Fibroblast of mammary gland (primary cell): ENCODE measurements at regions not wholly inside any gene's neighbourhood (a gene's known extent, or its start where the extent isn't known, plus 50 kb on each side); places are given as distances from the start of the nearest gene placed in this dataset.

Experiments
- DNase-seq: peaks from one replicate; pipeline ENCODE4 v3.0.0-alpha.2; 2010; ENCODE audit warnings: low read depth
- H3K4me3 ChIP-seq: 2 replicates; pipeline ENCODE4 v1.5.1; 2011; ENCODE audit warnings: low read depth, mild to moderate bottlenecking, low read length, moderate library complexity; ENCODE audit not compliant: control insufficient read depth
- TF ChIP-seq, protein P1 (sequence below): conservative IDR thresholded peaks from 2 replicates; pipeline ENCODE4 v1.5.1; 2011; ENCODE audit warnings: low read depth, low read length, inconsistent platforms; ENCODE audit not compliant: control insufficient read depth, insufficient read depth

DNA sequence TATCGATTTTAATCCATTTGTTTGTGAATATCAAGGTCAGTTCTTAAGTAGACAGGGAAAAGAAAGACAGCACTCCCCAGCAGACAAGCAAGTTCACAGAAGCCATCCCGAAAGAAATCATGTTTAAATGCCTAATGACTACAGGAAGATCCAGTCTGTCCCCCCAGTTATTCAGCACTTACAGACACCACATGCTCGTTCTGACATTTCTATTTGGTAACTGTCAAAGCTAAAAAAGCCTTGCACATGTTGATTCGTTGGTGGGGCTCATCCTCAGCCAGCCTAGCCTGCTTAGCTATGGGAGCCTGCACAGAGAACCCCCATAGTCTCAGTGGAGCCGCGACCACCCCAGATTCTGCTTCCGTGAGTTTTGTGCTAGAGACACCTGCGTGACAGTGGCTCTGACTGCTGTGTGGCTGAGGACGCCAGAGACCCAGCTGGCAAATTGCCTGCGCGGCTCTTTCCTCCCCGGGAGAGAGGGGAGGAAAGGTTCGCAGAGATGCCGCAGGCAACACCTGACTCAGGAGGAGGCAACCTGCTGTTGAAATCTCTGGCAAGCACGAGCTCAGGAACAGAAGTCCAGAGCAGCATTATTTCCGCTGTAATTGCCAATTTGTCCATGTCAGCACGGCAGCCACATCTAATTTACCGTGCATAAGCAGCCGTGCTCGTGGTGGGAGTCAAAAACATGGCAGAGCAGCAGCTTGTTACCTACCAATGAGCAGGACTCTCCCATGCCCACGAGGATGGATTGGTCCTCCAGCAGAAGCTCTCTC is 194.2 kb downstream of the GPAM start:
- no peak overlapping the region for H3K4me3 ChIP-seq
- TF ChIP-seq, protein P1, sequence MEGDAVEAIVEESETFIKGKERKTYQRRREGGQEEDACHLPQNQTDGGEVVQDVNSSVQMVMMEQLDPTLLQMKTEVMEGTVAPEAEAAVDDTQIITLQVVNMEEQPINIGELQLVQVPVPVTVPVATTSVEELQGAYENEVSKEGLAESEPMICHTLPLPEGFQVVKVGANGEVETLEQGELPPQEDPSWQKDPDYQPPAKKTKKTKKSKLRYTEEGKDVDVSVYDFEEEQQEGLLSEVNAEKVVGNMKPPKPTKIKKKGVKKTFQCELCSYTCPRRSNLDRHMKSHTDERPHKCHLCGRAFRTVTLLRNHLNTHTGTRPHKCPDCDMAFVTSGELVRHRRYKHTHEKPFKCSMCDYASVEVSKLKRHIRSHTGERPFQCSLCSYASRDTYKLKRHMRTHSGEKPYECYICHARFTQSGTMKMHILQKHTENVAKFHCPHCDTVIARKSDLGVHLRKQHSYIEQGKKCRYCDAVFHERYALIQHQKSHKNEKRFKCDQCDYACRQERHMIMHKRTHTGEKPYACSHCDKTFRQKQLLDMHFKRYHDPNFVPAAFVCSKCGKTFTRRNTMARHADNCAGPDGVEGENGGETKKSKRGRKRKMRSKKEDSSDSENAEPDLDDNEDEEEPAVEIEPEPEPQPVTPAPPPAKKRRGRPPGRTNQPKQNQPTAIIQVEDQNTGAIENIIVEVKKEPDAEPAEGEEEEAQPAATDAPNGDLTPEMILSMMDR, result no peak
- no peak for DNase-seq

- DNase-seq, result peak; percentile 37
- no peak overlapping the region for H3K4me3 ChIP-seq
- TF ChIP-seq, protein P1, result peak; percentile 54
These were observed 192.8 kb downstream of the GPAM start for GRCh38 chr10:111990734-111991133.

GRCh38 chr10:111993321-111993720 is 190.2 kb downstream of the GPAM start:
- no peak overlapping the region for H3K4me3 ChIP-seq
- no peak for DNase-seq
- TF ChIP-seq, protein P1, result no peak

DNA sequence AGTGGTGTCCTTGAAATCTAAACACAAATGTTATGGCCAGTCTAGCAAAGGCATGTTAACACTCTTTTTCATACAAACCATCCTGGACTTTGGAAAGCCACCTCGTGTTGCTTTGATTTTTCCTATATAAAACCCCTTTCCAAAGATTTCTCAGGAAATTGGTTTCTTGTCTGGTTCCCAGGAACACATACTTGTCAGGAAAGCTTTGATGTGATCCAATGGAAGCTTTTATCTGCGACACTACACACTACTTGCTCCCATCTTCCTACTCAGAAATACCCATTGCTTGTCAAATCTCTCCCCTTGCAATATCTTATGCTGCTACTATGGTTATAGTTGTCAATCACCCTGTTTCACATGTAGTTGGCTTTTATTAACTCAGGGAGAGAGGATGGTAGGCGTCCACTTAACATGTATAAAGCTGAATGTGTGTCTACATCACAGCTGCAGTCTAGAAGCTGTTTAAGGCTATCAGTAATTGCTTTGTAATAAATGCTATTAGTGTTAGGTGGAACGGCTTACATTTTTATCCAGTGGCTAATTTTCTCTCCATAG is 189.6 kb downstream of the GPAM start:
- TF ChIP-seq, protein P1, result no peak
- no peak overlapping the region for H3K4me3 ChIP-seq
- no peak for DNase-seq

- TF ChIP-seq, protein P1, result no peak
- no peak overlapping the region for H3K4me3 ChIP-seq
- no peak for DNase-seq
These were observed 187.5 kb downstream of the GPAM start for GRCh38 chr10:111996103-111996502.

DNA sequence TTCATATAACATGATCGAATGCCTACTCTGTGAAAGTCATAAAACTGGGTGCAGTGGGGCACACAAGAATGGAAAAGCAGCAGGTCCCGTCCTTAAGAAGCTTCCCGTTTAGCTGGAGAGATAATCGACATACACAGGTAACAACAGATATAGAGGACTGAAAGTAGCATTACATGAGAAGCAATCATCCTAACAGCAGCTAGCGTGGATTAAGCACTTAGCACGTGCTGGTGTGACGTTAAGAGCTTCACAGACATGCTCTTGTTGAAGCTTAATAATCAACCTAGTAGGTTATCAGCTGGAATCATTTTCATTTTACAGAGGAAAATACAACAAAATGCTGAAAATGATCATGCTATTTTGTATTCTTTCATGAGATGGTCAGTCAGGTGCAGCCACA is 184.8 kb downstream of the GPAM start:
- H3K4me3 ChIP-seq, result no peak overlapping the region
- TF ChIP-seq, protein P1, result no peak
- DNase-seq, result no peak
